G401 (cell line): ENCODE measurements at regions not wholly inside any gene's neighbourhood (a gene's known extent, or its start where the extent isn't known, plus 50 kb on each side); places are given as distances from the start of the nearest gene placed in this dataset.
"Not testable (repeated sequence)": the region's sequence is repeated elsewhere in the genome, so short reads cannot be mapped to it uniquely, and the experiment has no call there.

Experiments
- DNase-seq: peaks from one replicate; pipeline ENCODE4 v3.0.0-alpha.2; 2015; ENCODE audit warnings: low spot score
- in situ Hi-C: cut with HindIII; loops from 2 replicates; pipeline ENCODE4 v1.10.0; 2016; ENCODE audit warnings: low sequenced_read_pairs, mixed read lengths

GRCh38 chr11:97637701-97638100, 1247.9 kb downstream of the JRKL start:
- in situ Hi-C loops: no loop called here
- no peak for DNase-seq

DNA sequence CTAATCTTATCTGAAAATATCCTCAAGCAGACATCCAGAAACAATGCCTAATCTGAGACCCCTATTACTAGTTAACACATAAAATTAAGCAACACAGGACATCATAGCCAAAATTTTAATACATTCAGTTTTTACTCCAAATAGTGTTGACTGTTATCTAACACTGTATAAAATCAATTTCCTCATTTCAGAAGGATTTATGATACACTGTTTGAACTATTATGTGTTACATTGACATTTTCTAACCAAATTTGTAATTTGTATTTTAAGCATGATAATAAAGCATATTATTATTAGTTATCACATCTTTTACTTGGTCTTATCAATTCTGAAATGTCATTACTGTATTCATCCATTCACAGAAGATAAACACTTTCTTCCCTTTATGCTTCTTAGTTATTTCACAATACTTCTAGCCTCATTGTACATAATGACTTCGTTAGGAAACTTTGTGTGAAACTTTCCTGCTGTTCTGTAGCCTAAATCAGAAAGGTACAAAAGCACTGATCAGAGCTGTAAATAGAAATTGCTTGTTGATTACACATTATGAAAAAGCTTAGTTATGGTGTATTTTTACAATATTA, 1248.9 kb downstream of the JRKL start:
- in situ Hi-C loops: no loop called here
- no peak for DNase-seq

GRCh38 chr11:97641988-97642387, 1252.2 kb downstream of the JRKL start:
- DNase-seq: no peak
- in situ Hi-C loops: no loop called here

GRCh38 chr11:97645736-97646135, 1255.9 kb downstream of the JRKL start:
- in situ Hi-C loops: no loop called here
- no peak for DNase-seq

GRCh38 chr11:97656356-97656755, 1266.5 kb downstream of the JRKL start:
- in situ Hi-C loops: no loop called here
- no peak for DNase-seq

GRCh38 chr11:97657852-97658251, 1268.0 kb downstream of the JRKL start:
- DNase-seq: no peak

GRCh38 chr11:97667057-97667456, 1277.2 kb downstream of the JRKL start:
- DNase-seq: no peak
- in situ Hi-C loops: no loop called here

More at GRCh38 chr11:97657852-97658251, 1268.0 kb downstream of the JRKL start:
- in situ Hi-C loops: no loop called here

- in situ Hi-C loops: no loop called here
These were observed 1293.9 kb downstream of the JRKL start for GRCh38 chr11:97683733-97684132.

DNA sequence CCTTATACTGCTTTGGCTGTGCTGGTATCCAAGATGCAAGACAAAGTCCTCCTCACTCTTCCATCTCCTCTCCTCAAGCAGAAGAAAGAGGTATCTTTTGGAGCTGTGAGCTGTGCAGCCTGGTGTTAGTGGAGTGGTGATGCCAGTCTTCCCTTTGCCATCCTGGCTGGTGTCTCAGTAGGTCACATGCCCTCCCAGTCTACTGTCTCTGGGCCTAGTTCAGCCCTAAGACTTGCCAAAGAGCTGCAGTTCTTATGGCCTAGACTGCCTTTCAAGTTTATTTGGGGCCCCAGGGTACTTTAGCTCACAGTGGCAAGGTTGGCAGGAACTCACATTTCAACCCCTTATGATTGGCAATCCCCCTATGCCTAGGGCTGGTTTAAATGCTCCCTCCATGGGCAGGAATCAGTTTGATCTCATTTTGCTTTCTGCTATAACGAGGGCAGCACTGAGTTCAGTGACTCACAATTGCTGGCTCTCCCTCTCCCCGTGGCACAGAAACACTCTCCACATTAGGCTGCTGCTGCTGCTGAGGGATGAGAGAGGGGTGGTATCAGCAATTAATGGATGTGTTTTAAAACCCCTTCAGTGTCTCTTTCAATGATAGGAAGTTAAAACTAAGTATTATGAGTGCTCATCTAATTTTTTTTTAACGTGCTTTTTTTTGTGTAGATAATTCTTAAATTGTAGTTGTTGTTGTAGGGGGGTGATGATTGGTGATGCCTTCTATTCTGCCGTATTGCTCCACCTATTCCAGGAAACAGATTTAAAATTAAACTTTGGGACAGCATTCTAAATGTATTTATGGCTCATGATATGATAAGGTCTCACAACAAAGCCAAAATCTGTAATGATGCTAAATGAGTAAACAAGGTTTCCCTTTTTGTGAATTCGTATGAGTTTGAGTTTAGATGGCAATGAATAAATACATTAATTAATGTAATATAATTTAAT, 1295.0 kb downstream of the JRKL start:
- no peak for DNase-seq

More at GRCh38 chr11:97683733-97684132, 1293.9 kb downstream of the JRKL start:
- DNase-seq: no peak

DNA sequence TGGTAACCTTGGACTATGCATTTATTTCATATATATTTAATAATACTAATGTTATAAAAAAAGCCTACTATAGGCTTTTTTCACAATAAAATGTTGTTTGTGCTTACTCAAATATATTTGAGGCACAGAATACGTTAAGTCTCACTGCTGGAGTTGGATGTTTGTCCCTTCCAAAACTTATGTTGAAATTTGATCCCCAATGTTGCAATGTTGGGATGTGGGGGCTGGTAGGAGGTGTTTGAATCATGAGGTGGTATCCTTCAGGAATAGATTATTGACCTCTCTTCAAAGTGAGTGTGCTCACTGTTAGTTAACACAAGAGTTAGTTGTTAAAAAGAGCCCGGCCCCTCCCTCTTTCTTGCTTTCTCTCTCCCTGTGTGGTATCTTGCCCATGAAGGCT, 1295.9 kb downstream of the JRKL start:
- no peak for DNase-seq
- in situ Hi-C loops: no loop called here

More for the DNA sequence above, 1295.0 kb downstream of the JRKL start:
- in situ Hi-C loops: no loop called here

DNA sequence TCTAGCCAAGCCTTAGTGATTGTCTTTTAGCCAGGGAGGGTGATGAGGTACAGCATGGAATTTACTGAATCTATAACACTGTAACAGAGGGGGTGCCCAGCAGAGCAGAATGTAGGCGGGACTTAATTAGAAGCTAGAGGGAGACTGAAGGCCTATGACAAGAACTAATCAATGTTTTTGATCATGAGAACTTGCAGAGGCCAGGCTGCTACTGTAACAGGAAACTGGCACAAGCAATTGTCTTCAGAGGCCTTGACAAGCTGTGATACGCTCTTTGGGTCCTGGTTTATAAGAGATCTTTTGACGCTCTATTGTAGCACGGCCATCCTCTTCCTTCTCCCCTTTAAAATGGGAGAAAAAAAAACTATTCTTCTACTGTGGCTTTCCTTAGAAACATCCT, 1297.3 kb downstream of the JRKL start:
- no peak for DNase-seq
- in situ Hi-C loops: no loop called here

DNA sequence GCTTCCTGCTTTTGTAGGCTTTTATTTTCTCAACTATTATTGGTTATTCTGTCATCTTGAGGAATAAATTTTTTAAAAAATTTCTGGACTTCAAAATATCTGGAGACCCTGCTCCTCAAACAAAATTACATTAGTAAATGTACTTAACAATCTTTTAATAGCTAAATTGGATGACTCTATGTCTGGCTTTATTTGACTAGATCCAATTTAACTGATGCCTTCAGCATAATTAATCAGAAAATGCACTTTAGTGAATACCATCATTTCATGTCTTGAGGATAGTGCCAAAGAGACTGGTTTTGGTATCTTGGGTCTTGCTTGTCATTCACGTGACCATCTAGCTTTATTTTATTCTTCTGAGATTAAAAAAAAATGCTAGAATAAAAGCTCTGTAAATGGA, 1301.2 kb downstream of the JRKL start:
- no peak for DNase-seq
- in situ Hi-C loops: no loop called here

DNA sequence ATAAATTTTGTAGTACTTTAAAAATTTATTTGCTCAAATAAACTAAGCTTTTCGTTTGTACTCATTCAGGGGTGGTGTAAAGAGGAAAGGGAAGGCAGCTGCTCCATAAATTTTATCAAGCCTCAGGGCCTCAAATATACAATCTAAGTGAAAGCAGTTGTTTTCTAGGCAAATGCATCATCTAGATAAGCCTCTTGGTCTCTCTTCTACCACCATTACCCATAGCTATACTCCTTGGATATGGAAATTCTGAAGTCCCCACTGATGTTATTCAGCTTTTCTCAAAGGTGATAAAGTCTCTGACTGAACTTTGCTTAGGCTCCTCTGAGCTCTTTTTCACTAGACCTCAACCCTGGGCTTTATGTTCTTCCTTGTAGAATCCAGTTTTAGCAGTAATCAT, 1313.1 kb downstream of the JRKL start:
- no peak for DNase-seq
- in situ Hi-C loops: no loop called here

- in situ Hi-C loops: no loop called here
- DNase-seq: no peak
These were observed 1314.0 kb downstream of the JRKL start for GRCh38 chr11:97703851-97704250.

DNA sequence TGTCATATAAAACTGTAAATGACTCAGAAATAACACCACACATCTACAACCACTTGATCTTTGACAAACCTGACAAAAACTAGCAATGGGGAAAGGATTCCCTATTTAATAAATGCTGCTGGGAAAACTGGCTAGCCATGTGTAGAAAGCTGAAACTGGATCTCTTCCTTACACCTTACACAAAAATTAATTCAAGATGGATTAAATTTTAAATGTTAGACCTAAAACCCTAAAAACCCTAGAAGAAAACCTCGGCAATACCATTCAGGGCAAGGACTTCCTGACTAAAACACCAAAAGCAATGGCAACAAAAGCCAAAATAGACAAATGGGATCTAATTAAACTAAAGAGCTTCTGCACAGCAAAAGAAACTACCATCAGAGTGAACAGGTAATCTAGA, 1315.3 kb upstream of the CNTN5 start:
- in situ Hi-C loops: not testable (repeated sequence)

DNA sequence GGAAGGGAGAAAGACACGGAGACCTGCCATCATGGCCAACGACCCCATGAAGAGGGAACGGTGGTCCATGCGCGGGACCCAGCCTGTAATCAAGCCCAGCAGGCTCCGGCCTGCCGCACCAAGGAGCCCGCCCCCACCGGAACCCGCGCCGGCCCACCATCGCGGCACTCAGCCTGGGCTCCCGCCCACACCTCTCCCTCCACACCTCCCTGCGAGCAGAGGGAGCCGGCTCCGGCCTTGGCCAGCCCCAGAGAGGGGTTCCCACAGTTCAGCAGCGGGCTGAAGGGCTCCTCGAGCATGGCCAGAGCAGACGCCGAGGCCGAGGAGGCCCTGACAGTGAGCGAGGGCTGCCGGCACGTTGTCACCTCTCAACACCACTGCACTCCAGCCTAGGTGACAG, 1302.8 kb upstream of the CNTN5 start:
- in situ Hi-C loops: no loop called here

More for the DNA sequence above, 1315.3 kb upstream of the CNTN5 start:
- DNase-seq: peak; percentile 12

GRCh38 chr11:97722065-97722464, 1298.7 kb upstream of the CNTN5 start:
- no peak for DNase-seq

More for the DNA sequence above, 1302.8 kb upstream of the CNTN5 start:
- DNase-seq: no peak

DNA sequence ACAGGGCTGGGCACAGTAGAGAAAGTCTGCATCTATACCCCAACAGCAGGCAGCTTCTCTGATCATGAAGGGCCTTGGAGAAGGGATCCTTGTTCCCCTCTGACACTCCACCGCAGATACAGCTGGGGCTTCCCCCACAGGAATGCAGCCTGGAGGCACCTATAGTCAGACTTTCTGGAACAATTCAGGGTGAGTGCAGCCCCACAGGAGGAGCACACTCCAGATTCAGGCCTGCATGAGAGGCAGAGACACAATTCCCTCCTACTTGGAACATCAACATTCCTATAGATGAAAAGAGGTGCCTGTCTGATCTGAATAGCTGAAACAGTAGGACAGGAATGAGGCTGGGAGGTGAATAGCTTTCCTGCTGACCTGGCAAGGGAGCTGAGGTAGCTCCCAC, 1298.0 kb upstream of the CNTN5 start:
- DNase-seq: no peak

More at GRCh38 chr11:97722065-97722464, 1298.7 kb upstream of the CNTN5 start:
- in situ Hi-C loops: no loop called here

DNA sequence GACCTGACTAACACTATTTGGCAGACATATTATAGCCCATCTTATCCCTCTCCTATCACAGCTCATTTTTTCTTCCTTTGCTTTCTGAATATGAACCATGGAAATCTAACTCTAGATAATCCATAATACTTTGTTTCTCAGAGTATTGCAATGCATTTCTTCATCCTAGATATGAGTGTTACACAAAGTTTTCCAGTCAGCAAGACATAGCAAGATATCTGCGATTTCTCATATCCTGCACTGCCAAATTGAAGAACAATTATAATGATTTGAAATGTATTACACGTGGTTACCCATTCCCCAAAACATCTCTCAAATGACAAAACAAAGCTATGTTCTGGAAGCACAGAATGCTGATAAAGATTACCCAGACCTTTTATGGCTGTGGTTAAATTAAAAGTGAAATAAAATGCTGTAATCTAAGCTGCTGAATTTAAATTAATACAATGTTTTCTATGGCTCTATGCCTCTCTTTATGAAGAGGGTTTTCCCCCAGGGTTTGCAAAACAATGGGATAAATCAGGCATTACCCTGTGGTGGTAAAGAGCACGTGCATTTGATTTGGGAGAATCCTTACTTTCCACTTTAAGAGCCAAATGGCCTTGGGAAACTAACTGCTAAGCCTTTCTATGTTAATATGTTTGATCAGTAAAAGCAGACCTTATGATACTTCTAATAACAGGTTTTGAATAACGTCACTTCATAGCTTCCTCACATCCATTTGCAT, 1291.0 kb upstream of the CNTN5 start:
- no peak for DNase-seq
- in situ Hi-C loops: no loop called here

More for the DNA sequence above, 1298.0 kb upstream of the CNTN5 start:
- in situ Hi-C loops: no loop called here
